ENCODE measurements at regions not wholly inside any gene's neighbourhood (a gene's known extent, or its start where the extent isn't known, plus 50 kb on each side); places are given as distances from the start of the nearest gene placed in this dataset.

- H3K27ac ChIP-seq (ENCODE audit: low read depth in 1 of 2, low read length in 2 of 2), result no peak overlapping the region
- Mint-ChIP-seq H3K27ac (no peak overlapping the region), H3K9me3 (peaks cover 17% of the 10 kb centered on the region), H3K4me3 (no peak overlapping the region), H3K27me3 (no peaks in the 10 kb centered on the region), H3K4me1 (ENCODE audit: low read depth) (no peaks in the 10 kb centered on the region), H3K36me3 (ENCODE audit: low read depth) (no peaks in the 10 kb centered on the region)
- no peak overlapping the region for H3K4me3 ChIP-seq (ENCODE audit: low read length)
- TF ChIP-seq, protein P1, sequence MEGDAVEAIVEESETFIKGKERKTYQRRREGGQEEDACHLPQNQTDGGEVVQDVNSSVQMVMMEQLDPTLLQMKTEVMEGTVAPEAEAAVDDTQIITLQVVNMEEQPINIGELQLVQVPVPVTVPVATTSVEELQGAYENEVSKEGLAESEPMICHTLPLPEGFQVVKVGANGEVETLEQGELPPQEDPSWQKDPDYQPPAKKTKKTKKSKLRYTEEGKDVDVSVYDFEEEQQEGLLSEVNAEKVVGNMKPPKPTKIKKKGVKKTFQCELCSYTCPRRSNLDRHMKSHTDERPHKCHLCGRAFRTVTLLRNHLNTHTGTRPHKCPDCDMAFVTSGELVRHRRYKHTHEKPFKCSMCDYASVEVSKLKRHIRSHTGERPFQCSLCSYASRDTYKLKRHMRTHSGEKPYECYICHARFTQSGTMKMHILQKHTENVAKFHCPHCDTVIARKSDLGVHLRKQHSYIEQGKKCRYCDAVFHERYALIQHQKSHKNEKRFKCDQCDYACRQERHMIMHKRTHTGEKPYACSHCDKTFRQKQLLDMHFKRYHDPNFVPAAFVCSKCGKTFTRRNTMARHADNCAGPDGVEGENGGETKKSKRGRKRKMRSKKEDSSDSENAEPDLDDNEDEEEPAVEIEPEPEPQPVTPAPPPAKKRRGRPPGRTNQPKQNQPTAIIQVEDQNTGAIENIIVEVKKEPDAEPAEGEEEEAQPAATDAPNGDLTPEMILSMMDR (IDR thresholded peaks at IDR 0.05), result no peak
- CTCF ChIA-PET, result no interaction called here
- intact Hi-C loops (cut with DNase I, micrococcal nuclease), result no loop called here
- ATAC-seq (ENCODE audit: poor library complexity) (no peak), DNase-seq (no peak)
- no peaks in the 10 kb centered on the region for H3K4me1 ChIP-seq (ENCODE audit: insufficient read depth, low read length)
- no peaks in the 10 kb centered on the region for H3K9me3 ChIP-seq (ENCODE audit: control insufficient read depth in 1 of 2, insufficient read depth in 1 of 2, low read length in 2 of 2)
- H3K36me3 ChIP-seq (ENCODE audit: insufficient read depth, low read length), result no peaks in the 10 kb centered on the region
- POLR2A ChIA-PET, result no interaction called here
- H3K27me3 ChIP-seq (ENCODE audit: control insufficient read depth in 1 of 2, insufficient read depth in 2 of 2, low read length in 2 of 2), result no peaks in the 10 kb centered on the region
Observed at GRCh38 chr3:89841041-89841440, 733.6 kb downstream of the EPHA3 start.

GRCh38 chr3:89845053-89845452 lies 737.6 kb downstream of the EPHA3 start:
- no peaks in the 10 kb centered on the region for H3K4me1 Mint-ChIP-seq (ENCODE audit: low read depth)
- intact Hi-C loops (cut with DNase I, micrococcal nuclease), result no loop called here
- DNase-seq, result no peak
- Histone ChIP-seq H3K9me3 (ENCODE audit: control insufficient read depth in 1 of 2, insufficient read depth in 1 of 2, low read length in 2 of 2) (no peaks in the 10 kb centered on the region), H3K27me3 (ENCODE audit: control insufficient read depth in 1 of 2, insufficient read depth in 2 of 2, low read length in 2 of 2) (no peaks in the 10 kb centered on the region), H3K27ac (ENCODE audit: low read depth in 1 of 2, low read length in 2 of 2) (no peak overlapping the region), H3K4me3 (ENCODE audit: low read length) (no peak overlapping the region), H3K4me1 (ENCODE audit: insufficient read depth, low read length) (no peaks in the 10 kb centered on the region), H3K36me3 (ENCODE audit: insufficient read depth, low read length) (no peaks in the 10 kb centered on the region)
- no peak for ATAC-seq (ENCODE audit: poor library complexity)
- H3K4me3 Mint-ChIP-seq, result no peak overlapping the region
- TF ChIP-seq, protein P1 (IDR thresholded peaks at IDR 0.05), result no peak
- H3K27ac Mint-ChIP-seq, result no peak overlapping the region
- POLR2A ChIA-PET, result no interaction called here
- CTCF ChIA-PET, result no interaction called here
- no peaks in the 10 kb centered on the region for H3K36me3 Mint-ChIP-seq (ENCODE audit: low read depth)
- no peaks in the 10 kb centered on the region for H3K27me3 Mint-ChIP-seq
- H3K9me3 Mint-ChIP-seq, result peaks cover 9% of the 10 kb centered on the region

DNA sequence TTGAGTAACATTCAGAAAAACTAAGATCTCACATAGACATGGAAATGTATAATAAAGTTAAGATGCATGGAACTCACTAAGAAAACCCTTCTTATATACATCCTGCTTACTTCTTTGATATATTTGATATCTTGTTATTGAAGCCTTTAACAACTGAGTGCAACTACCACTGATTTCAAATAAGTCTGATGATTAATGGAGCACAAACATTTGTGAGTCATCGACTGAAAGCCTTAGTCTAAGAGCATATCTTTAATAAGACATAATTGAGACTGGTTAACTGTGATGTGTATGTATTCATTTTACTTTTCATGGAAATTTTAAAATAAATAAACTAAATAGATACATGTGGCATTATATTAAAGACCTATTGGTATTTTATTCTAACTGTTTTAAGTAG lies 740.5 kb downstream of the EPHA3 start:
- H3K27me3 ChIP-seq (ENCODE audit: control insufficient read depth in 1 of 2, insufficient read depth in 2 of 2, low read length in 2 of 2), result no peaks in the 10 kb centered on the region
- ChIA-PET POLR2A (no interaction called here), CTCF (no interaction called here)
- H3K4me3 ChIP-seq (ENCODE audit: low read length), result no peak overlapping the region
- Mint-ChIP-seq H3K4me3 (no peak overlapping the region), H3K9me3 (peaks cover 2% of the 10 kb centered on the region), H3K27me3 (no peaks in the 10 kb centered on the region), H3K36me3 (ENCODE audit: low read depth) (no peaks in the 10 kb centered on the region), H3K4me1 (ENCODE audit: low read depth) (no peaks in the 10 kb centered on the region), H3K27ac (no peak overlapping the region)
- TF ChIP-seq, protein P1 (IDR thresholded peaks at IDR 0.05), result no peak
- H3K9me3 ChIP-seq (ENCODE audit: control insufficient read depth in 1 of 2, insufficient read depth in 1 of 2, low read length in 2 of 2), result no peaks in the 10 kb centered on the region
- intact Hi-C loops (cut with DNase I, micrococcal nuclease), result no loop called here
- no peak for ATAC-seq (ENCODE audit: poor library complexity)
- H3K36me3 ChIP-seq (ENCODE audit: insufficient read depth, low read length), result no peaks in the 10 kb centered on the region
- no peak for DNase-seq
- H3K27ac ChIP-seq (ENCODE audit: low read depth in 1 of 2, low read length in 2 of 2), result no peak overlapping the region
- H3K4me1 ChIP-seq (ENCODE audit: insufficient read depth, low read length), result no peaks in the 10 kb centered on the region
